Coronary artery (tissue), 2 donors: ENCODE measurements at regions not wholly inside any gene's neighbourhood (a gene's known extent, or its start where the extent isn't known, plus 50 kb on each side); places are given as distances from the start of the nearest gene placed in this dataset.

Experiments used
- DNase-seq: peaks from one replicate; pipeline ENCODE4 v3.0.0-alpha.2; 2017; ENCODE audit warnings: low spot score
- H3K27ac ChIP-seq, 2 donors: fragments of 200-600 bp; sonication (generic); one replicate each; pipeline ENCODE4 v1.5.1; 2016 to 2019
- H3K4me3 ChIP-seq: fragments of 200-600 bp; sonication (generic); 2 replicates; pipeline ENCODE4 v1.5.1; 2016; ENCODE audit warnings: mild to moderate bottlenecking, moderate library complexity
- CTCF ChIP-seq: fragments of 200-600 bp; sonication (generic); IDR thresholded peaks from one replicate; pipeline ENCODE4 v1.5.1; 2019; ENCODE audit warnings: antibody characterized with exemption

GRCh38 chr1:199936441-199936840 lies 91.1 kb upstream of the NR5A2 start:
- no peak overlapping the region for H3K27ac ChIP-seq
- DNase-seq: no peak
- TF ChIP-seq CTCF: no peak
- H3K4me3 ChIP-seq: no peak overlapping the region

- DNase-seq: no peak
- no peak overlapping the region for H3K27ac ChIP-seq
- TF ChIP-seq CTCF: no peak
- no peak overlapping the region for H3K4me3 ChIP-seq
Observed at GRCh38 chr1:199937161-199937560, 90.3 kb upstream of the NR5A2 start.

- TF ChIP-seq CTCF: no peak
- H3K27ac ChIP-seq: no peak overlapping the region
- no peak for DNase-seq
- H3K4me3 ChIP-seq: no peak overlapping the region
Observed at GRCh38 chr1:199937661-199938060, 89.8 kb upstream of the NR5A2 start.

GRCh38 chr1:199944986-199945385 lies 82.5 kb upstream of the NR5A2 start:
- Histone ChIP-seq H3K27ac (no peak overlapping the region), H3K4me3 (no peak overlapping the region)
- no peak for DNase-seq
- TF ChIP-seq CTCF: no peak

GRCh38 chr1:199945591-199945990 lies 81.9 kb upstream of the NR5A2 start:
- no peak for TF ChIP-seq CTCF

GRCh38 chr1:199946305-199947155 lies 81.0 kb upstream of the NR5A2 start:
- H3K27ac ChIP-seq: no peak overlapping the region
- H3K4me3 ChIP-seq: no peak overlapping the region
- no peak for TF ChIP-seq CTCF
- no peak for DNase-seq

More at GRCh38 chr1:199945591-199945990, 81.9 kb upstream of the NR5A2 start:
- H3K4me3 ChIP-seq: no peak overlapping the region
- H3K27ac ChIP-seq: no peak overlapping the region
- DNase-seq: no peak
